Testis (tissue), 2 donors: ENCODE measurements at regions not wholly inside any gene's neighbourhood (a gene's known extent, or its start where the extent isn't known, plus 50 kb on each side); places are given as distances from the start of the nearest gene placed in this dataset.
"Not testable (repeated sequence)": the region's sequence is repeated elsewhere in the genome, so short reads cannot be mapped to it uniquely, and the experiment has no call there.

Experiments used
- DNase-seq: peaks from one replicate; pipeline ENCODE4 v3.0.0-alpha.2; 2019
- H3K27ac ChIP-seq, 2 donors: fragments of 200-600 bp; sonication (generic); one replicate each; pipeline ENCODE4 v1.5.1; 2019
- H3K27me3 ChIP-seq: fragments of 200-600 bp; sonication (generic); one replicate; pipeline ENCODE4 v1.5.1; 2019
- H3K36me3 ChIP-seq: fragments of 200-600 bp; sonication (generic); one replicate; pipeline ENCODE4 v1.5.1; 2017; ENCODE audit warnings: low read depth; ENCODE audit errors: missing control alignments
- H3K4me1 ChIP-seq: fragments of 200-600 bp; sonication (generic); one replicate; pipeline ENCODE4 v1.5.1; 2019
- H3K4me3 ChIP-seq, 2 donors: fragments of 200-600 bp; sonication (generic); one replicate each; pipeline ENCODE4 v1.5.1; 2017 to 2019
- H3K9me3 ChIP-seq: fragments of 200-600 bp; sonication (generic); one replicate; pipeline ENCODE4 v1.5.1; 2017
- POLR2A ChIP-seq: fragments of 450-650 bp; IDR thresholded peaks from one replicate; pipeline ENCODE4 v1.6.1; 2017; ENCODE audit warnings: antibody characterized with exemption, mild to moderate bottlenecking, moderate library complexity
- WGBS, 2 donors: methylation state at CpG; one replicate each; pipeline ENCODE4 v1.1.5; 2018; 5-methylcytosine and 5-hydroxymethylcytosine counted together
- intact Hi-C: fragments of 100-400 bp; cut with DNase I; formaldehyde crosslinking; loops from one replicate; pipeline ENCODE4 v1.15.1; 2023; ENCODE audit warnings: low total_unique reads
- TF ChIP-seq, protein P1 (sequence below), 3 experiments: fragments of 450-650 bp in 2 of 3; fragments of 200-600 bp in 1 of 3; sonication (generic) in 1 of 3; IDR thresholded peaks; one replicate each; pipeline ENCODE4 v1.5.1; 2016 to 2019; ENCODE audit warnings: antibody characterized with exemption in 3 of 3, mild to moderate bottlenecking in 2 of 3, moderate library complexity in 1 of 3

DNA sequence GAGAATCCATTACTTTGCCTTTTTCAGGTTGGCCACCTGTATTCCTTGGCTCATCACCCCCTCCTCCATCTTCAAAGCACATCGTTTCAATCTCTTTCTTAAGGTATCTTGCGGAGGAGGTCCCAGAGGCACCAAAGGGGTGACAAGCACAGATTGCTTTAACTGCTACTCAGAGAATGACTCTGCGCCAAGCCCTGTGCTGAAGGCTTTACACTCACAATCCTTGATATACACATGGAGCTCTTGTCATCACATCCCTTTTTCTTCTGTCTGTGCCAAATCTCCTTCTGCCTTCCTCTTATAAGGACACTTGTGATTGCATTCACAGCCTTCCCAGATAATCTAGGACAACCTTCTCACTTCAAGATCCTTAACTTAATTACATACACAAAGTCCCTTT is 134.7 kb upstream of the MAMLD1 start:
- no peaks in the 10 kb centered on the region for H3K9me3 ChIP-seq
- H3K4me3 ChIP-seq: no peak overlapping the region
- 63 to 81% methylated on average over 1 to 3 of the region's 3 CpGs for WGBS, 2 donors
- H3K36me3 ChIP-seq: no peaks in the 10 kb centered on the region
- H3K27ac ChIP-seq: no peak overlapping the region
- H3K4me1 ChIP-seq: no peaks in the 10 kb centered on the region
- no peak for DNase-seq
- no peaks in the 10 kb centered on the region for H3K27me3 ChIP-seq
- TF ChIP-seq, protein P1, sequence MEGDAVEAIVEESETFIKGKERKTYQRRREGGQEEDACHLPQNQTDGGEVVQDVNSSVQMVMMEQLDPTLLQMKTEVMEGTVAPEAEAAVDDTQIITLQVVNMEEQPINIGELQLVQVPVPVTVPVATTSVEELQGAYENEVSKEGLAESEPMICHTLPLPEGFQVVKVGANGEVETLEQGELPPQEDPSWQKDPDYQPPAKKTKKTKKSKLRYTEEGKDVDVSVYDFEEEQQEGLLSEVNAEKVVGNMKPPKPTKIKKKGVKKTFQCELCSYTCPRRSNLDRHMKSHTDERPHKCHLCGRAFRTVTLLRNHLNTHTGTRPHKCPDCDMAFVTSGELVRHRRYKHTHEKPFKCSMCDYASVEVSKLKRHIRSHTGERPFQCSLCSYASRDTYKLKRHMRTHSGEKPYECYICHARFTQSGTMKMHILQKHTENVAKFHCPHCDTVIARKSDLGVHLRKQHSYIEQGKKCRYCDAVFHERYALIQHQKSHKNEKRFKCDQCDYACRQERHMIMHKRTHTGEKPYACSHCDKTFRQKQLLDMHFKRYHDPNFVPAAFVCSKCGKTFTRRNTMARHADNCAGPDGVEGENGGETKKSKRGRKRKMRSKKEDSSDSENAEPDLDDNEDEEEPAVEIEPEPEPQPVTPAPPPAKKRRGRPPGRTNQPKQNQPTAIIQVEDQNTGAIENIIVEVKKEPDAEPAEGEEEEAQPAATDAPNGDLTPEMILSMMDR (IDR thresholded peaks at IDR 0.05): no peak
- no peak for TF ChIP-seq POLR2A
- intact Hi-C loops: no loop called here

- no peaks in the 10 kb centered on the region for H3K27me3 ChIP-seq
- DNase-seq: no peak
- H3K36me3 ChIP-seq: no peaks in the 10 kb centered on the region
- intact Hi-C loops: no loop called here
- H3K27ac ChIP-seq: no peak overlapping the region
- WGBS, 2 donors: 78% methylated on average over 1 of the region's 1 CpG; no CpG with 5 or more reads in 1 of the 2 donors
- no peaks in the 10 kb centered on the region for H3K4me1 ChIP-seq
- no peak overlapping the region for H3K4me3 ChIP-seq
- TF ChIP-seq, protein P1 (IDR thresholded peaks at IDR 0.05): no peak
- TF ChIP-seq POLR2A: no peak
- no peaks in the 10 kb centered on the region for H3K9me3 ChIP-seq
Measured at GRCh38 chrX:150229030-150229429, 134.1 kb upstream of the MAMLD1 start.

- H3K27ac ChIP-seq: no peak overlapping the region
- 100% methylated on average over 1 of the region's 1 CpG; no CpG with 5 or more reads in 1 of the 2 donors for WGBS, 2 donors
- intact Hi-C loops: no loop called here
- DNase-seq: no peak
- no peaks in the 10 kb centered on the region for H3K4me1 ChIP-seq
- no peaks in the 10 kb centered on the region for H3K27me3 ChIP-seq
- no peaks in the 10 kb centered on the region for H3K36me3 ChIP-seq
- no peak overlapping the region for H3K4me3 ChIP-seq
- H3K9me3 ChIP-seq: no peaks in the 10 kb centered on the region
- TF ChIP-seq, protein P1 (IDR thresholded peaks at IDR 0.05): no peak
- no peak for TF ChIP-seq POLR2A
Measured at GRCh38 chrX:150229481-150229880, 133.6 kb upstream of the MAMLD1 start.

DNA sequence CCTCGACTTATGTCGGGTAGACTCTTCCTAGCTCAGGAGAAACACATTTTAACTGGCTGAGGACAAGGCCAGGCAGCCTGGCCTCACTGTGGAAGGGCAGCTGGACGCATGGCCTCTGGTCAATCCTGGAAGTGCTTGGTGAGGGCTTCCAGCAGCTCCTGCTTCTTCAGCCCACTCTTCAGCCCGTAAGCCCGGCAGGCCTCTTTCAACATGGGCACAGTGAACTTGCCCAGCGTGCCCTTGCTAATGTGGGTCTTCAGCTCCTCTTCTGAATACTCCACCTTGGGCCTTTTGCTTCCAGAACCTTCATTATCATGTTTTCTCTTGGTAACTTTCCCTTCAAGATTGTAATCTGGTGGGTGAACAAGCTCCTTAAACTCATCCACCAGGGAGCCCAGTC is 132.2 kb upstream of the MAMLD1 start:
- WGBS, 2 donors: 70 to 80% methylated on average over 3 of the region's 6 CpGs
- H3K27me3 ChIP-seq, H3K36me3 ChIP-seq, H3K9me3 ChIP-seq, H3K4me1 ChIP-seq, DNase-seq, H3K27ac ChIP-seq, H3K4me3 ChIP-seq, intact Hi-C loops: not testable (repeated sequence)

GRCh38 chrX:150231368-150231767 is 131.7 kb upstream of the MAMLD1 start:
- DNase-seq, intact Hi-C loops: not testable (repeated sequence)
- 50 to 88% methylated on average over 1 to 6 of the region's 6 CpGs for WGBS, 2 donors

GRCh38 chrX:150232222-150232621 is 130.9 kb upstream of the MAMLD1 start:
- not testable (repeated sequence) for H3K4me3 ChIP-seq, DNase-seq

More at GRCh38 chrX:150231368-150231767, 131.7 kb upstream of the MAMLD1 start:
- H3K36me3 ChIP-seq, H3K27me3 ChIP-seq, H3K9me3 ChIP-seq, H3K27ac ChIP-seq, H3K4me1 ChIP-seq, H3K4me3 ChIP-seq: not testable (repeated sequence)

More at GRCh38 chrX:150232222-150232621, 130.9 kb upstream of the MAMLD1 start:
- H3K36me3 ChIP-seq, H3K27ac ChIP-seq, H3K27me3 ChIP-seq, intact Hi-C loops, H3K4me1 ChIP-seq, H3K9me3 ChIP-seq: not testable (repeated sequence)
- 88 to 98% methylated on average over 1 to 5 of the region's 5 CpGs for WGBS, 2 donors
